Activated CD8-positive, alpha-beta T cell treated with anti-CD3 and anti-CD28 coated beads for 36 hours (primary cell): ENCODE measurements at regions not wholly inside any gene's neighbourhood (a gene's known extent, or its start where the extent isn't known, plus 50 kb on each side); places are given as distances from the start of the nearest gene placed in this dataset.

Experiments used
- ATAC-seq: fragments of 200-7000 bp; cut with Tn5 transposase; one replicate; pipeline ENCODE4 v1.10.0; 2021; ENCODE audit warnings: mild to moderate bottlenecking, moderate library complexity
- CTCF ChIA-PET: fragments of 350-600 bp; sonication (Branson Sonifier 250); formaldehyde crosslinking; loops from one replicate; lab custom pipeline; 2021; ENCODE audit warnings: antibody characterized with exemption; lab: Charles Lee
- POLR2A ChIA-PET: fragments of 350-600 bp; sonication (Branson Sonifier 250); formaldehyde crosslinking; loops from one replicate; lab custom pipeline; 2021; ENCODE audit warnings: antibody characterized with exemption; lab: Charles Lee
- DNase-seq: peaks from one replicate; pipeline ENCODE4 v3.0.0-alpha.2; 2020
- H3K27ac Mint-ChIP-seq: one replicate; pipeline ENCODE4 v1.8.0; 2021; ENCODE audit warnings: mild to moderate bottlenecking, mixed read lengths
- H3K27me3 Mint-ChIP-seq: one replicate; pipeline ENCODE4 v1.8.0; 2021; ENCODE audit warnings: mixed read lengths
- H3K36me3 Mint-ChIP-seq: one replicate; pipeline ENCODE4 v1.8.0; 2021; ENCODE audit warnings: low read depth, mixed read lengths
- H3K4me1 Mint-ChIP-seq: one replicate; pipeline ENCODE4 v1.8.0; 2021; ENCODE audit warnings: low read depth, mixed read lengths
- H3K4me3 Mint-ChIP-seq: one replicate; pipeline ENCODE4 v1.8.0; 2021; ENCODE audit warnings: mild to moderate bottlenecking, moderate library complexity, mixed read lengths
- H3K9me3 Mint-ChIP-seq: one replicate; pipeline ENCODE4 v1.8.0; 2021; ENCODE audit warnings: mixed read lengths
- intact Hi-C: fragments of 100-400 bp; cut with micrococcal nuclease; formaldehyde crosslinking; loops from one replicate; pipeline ENCODE4 v1.10.0; 2022
- TF ChIP-seq, protein P1 (sequence below): fragments of 200-600 bp; IDR thresholded peaks from one replicate; pipeline ENCODE4 v1.8.0; 2022; ENCODE audit warnings: antibody characterized with exemption, mild to moderate bottlenecking

DNA sequence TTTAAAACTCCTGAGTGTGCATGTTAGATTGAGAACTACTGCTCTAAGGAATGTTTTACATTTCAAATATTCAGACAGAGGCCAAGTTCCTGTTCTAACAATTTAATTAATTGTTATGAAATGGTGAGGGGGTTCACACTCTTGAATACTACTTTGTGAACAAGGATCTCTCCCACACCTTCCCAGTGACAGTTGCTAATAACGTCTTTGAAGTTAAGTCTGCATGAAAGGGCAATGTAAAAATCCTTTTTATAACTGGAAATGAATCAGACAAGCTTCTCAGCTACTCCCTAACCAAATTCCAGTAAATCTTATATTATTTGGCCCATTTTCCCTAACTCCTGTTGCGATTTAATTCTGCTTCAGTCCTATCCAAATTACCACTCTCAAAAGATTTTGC is 828.5 kb upstream of the ADAMTS5 start:
- intact Hi-C loops = no loop called here
- no peak for DNase-seq
- no peak for ATAC-seq
- TF ChIP-seq, protein P1, sequence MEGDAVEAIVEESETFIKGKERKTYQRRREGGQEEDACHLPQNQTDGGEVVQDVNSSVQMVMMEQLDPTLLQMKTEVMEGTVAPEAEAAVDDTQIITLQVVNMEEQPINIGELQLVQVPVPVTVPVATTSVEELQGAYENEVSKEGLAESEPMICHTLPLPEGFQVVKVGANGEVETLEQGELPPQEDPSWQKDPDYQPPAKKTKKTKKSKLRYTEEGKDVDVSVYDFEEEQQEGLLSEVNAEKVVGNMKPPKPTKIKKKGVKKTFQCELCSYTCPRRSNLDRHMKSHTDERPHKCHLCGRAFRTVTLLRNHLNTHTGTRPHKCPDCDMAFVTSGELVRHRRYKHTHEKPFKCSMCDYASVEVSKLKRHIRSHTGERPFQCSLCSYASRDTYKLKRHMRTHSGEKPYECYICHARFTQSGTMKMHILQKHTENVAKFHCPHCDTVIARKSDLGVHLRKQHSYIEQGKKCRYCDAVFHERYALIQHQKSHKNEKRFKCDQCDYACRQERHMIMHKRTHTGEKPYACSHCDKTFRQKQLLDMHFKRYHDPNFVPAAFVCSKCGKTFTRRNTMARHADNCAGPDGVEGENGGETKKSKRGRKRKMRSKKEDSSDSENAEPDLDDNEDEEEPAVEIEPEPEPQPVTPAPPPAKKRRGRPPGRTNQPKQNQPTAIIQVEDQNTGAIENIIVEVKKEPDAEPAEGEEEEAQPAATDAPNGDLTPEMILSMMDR = no peak
- Mint-ChIP-seq H3K9me3 (no peaks in the 10 kb centered on the region), H3K27ac (no peak overlapping the region), H3K4me1 (no peaks in the 10 kb centered on the region), H3K36me3 (no peaks in the 10 kb centered on the region), H3K27me3 (no peaks in the 10 kb centered on the region), H3K4me3 (no peak overlapping the region)
- POLR2A ChIA-PET = no interaction called here
- CTCF ChIA-PET = interaction anchor here (1.5 kb wide), 1 partner anchor 17 kb away, joined by 3 read pairs; no protein-coding TSS in a partner anchor

DNA sequence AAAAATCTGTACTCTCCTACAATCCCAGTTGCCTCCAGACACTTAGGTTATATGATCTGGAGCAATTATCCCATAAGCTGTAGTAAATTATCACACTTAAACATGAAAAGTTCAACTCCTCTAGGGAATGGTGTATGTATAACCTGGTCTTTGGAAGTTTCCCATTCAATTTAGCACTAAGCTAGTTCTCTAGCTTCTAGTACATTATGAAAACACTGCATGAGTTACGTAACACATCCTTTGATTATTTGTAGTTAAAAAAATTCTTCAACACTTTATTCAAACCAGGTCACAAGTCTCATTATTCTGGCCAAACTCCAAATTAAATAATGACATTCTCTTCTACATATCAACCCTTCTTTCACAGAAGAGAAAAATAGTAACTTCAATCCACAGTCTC is 827.0 kb upstream of the ADAMTS5 start:
- H3K36me3 Mint-ChIP-seq = no peaks in the 10 kb centered on the region
- ATAC-seq = no peak
- no peak for DNase-seq
- no peak overlapping the region for H3K27ac Mint-ChIP-seq
- H3K9me3 Mint-ChIP-seq = no peaks in the 10 kb centered on the region
- ChIA-PET POLR2A (no interaction called here), CTCF (interaction anchor here (0.6 kb wide), 1 partner anchor 230 kb away, joined by 3 read pairs; no protein-coding TSS in a partner anchor)
- H3K4me1 Mint-ChIP-seq = no peaks in the 10 kb centered on the region
- TF ChIP-seq, protein P1 = no peak
- H3K27me3 Mint-ChIP-seq = no peaks in the 10 kb centered on the region
- intact Hi-C loops = no loop called here
- no peak overlapping the region for H3K4me3 Mint-ChIP-seq

DNA sequence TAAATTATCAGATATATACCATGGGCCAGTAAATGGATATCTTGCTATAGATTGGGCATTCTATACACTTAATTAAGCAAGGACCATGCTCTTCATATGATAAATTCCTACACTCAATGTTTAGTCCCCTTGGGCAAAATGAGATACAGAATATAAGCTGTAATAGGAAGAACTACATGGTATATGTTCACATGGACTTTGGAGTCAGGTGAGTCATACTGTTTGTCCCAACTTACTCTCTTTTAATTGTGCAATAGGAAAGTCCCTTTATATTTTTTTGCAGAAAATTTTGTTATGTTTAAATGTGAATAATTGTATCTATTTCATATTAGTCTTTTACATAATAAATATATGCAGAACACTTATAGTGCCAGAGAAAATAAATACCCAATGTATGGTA is 820.2 kb upstream of the ADAMTS5 start:
- TF ChIP-seq, protein P1 = no peak
- CTCF ChIA-PET = no interaction called here
- intact Hi-C loops = no loop called here
- Mint-ChIP-seq H3K27ac (no peak overlapping the region), H3K4me3 (no peak overlapping the region), H3K4me1 (no peaks in the 10 kb centered on the region), H3K9me3 (peaks cover 4% of the 10 kb centered on the region), H3K36me3 (no peaks in the 10 kb centered on the region), H3K27me3 (no peaks in the 10 kb centered on the region)
- DNase-seq = no peak
- POLR2A ChIA-PET = no interaction called here
- no peak for ATAC-seq

DNA sequence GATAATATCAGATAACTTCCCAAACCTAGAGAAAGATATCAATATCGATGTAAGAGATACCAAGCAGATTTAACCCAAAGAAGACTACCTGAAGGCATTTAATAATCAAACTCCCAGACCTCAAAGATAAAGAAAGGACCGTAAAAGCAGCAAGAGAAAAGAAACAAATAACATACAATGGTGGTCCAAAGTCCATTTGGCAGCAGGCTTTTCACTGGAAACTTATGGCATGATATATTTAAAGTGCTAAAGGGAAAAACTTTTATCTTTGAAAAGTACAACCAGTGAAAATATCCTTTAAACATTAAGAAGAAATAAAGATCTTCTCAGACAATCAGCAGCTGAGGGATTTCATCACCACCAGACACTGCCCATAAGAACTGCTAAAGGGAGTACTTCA is 812.7 kb upstream of the ADAMTS5 start:
- ChIA-PET POLR2A (no interaction called here), CTCF (no interaction called here)
- Mint-ChIP-seq H3K4me3 (no peak overlapping the region), H3K36me3 (no peaks in the 10 kb centered on the region), H3K27me3 (no peaks in the 10 kb centered on the region), H3K4me1 (no peaks in the 10 kb centered on the region), H3K9me3 (peaks cover 3% of the 10 kb centered on the region), H3K27ac (no peak overlapping the region)
- no peak for DNase-seq
- ATAC-seq = no peak
- TF ChIP-seq, protein P1 = no peak
- intact Hi-C loops = no loop called here

DNA sequence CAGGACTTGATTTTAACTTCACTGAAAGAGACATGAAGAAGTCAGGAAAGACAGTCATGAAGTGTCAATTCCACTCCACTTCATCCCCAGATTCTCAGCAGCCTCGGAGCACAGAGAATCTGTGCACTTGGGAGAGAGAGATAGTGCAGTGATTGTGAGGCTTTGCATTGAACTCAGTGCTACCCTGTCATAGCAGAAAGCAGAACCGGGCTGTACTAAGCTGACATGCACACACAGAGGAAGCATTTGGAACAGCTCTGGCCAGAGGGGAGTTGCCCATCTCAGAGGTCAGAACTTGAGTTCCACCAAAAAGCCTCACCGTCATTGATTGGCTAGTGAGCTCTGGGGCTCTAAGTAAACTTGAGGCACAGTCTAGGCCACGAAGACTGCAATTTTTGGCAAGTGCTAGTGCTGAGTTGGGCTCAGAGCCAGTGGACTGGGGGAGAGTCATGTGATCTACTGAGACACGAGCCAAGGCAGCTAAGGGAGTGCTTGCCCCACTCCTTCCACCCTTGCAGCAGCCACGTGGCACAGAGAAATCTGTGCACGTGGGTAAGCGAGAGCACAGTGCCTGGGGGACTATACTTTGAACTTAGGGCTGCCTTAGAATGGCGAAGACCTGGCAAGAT is 810.2 kb upstream of the ADAMTS5 start:
- Mint-ChIP-seq H3K27me3 (no peaks in the 10 kb centered on the region), H3K4me3 (no peak overlapping the region), H3K27ac (no peak overlapping the region), H3K36me3 (no peaks in the 10 kb centered on the region), H3K4me1 (no peaks in the 10 kb centered on the region), H3K9me3 (no peaks in the 10 kb centered on the region)
- DNase-seq (no peak), ATAC-seq (no peak)
- ChIA-PET POLR2A (no interaction called here), CTCF (no interaction called here)
- TF ChIP-seq, protein P1 = no peak
- intact Hi-C loops = no loop called here
